Fibroblast of villous mesenchyme (primary cell): ENCODE measurements at regions not wholly inside any gene's neighbourhood (a gene's known extent, or its start where the extent isn't known, plus 50 kb on each side); places are given as distances from the start of the nearest gene placed in this dataset.

Experiments
- DNase-seq: peaks from one replicate; pipeline ENCODE4 v3.0.0-alpha.2; 2010; ENCODE audit warnings: low read depth
- H3K4me3 ChIP-seq: 2 replicates; pipeline ENCODE4 v1.5.1; 2011; ENCODE audit warnings: low read depth, mild to moderate bottlenecking, low read length
- TF ChIP-seq, protein P1 (sequence below): IDR thresholded peaks from 2 replicates; pipeline ENCODE4 v1.5.1; 2012; ENCODE audit warnings: low read depth, mild to moderate bottlenecking, low read length; ENCODE audit not compliant: insufficient read depth

GRCh38 chr15:47484997-47485396 lies 232.3 kb upstream of the SEMA6D start:
- TF ChIP-seq, protein P1, sequence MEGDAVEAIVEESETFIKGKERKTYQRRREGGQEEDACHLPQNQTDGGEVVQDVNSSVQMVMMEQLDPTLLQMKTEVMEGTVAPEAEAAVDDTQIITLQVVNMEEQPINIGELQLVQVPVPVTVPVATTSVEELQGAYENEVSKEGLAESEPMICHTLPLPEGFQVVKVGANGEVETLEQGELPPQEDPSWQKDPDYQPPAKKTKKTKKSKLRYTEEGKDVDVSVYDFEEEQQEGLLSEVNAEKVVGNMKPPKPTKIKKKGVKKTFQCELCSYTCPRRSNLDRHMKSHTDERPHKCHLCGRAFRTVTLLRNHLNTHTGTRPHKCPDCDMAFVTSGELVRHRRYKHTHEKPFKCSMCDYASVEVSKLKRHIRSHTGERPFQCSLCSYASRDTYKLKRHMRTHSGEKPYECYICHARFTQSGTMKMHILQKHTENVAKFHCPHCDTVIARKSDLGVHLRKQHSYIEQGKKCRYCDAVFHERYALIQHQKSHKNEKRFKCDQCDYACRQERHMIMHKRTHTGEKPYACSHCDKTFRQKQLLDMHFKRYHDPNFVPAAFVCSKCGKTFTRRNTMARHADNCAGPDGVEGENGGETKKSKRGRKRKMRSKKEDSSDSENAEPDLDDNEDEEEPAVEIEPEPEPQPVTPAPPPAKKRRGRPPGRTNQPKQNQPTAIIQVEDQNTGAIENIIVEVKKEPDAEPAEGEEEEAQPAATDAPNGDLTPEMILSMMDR: no peak
- no peak for DNase-seq
- no peak overlapping the region for H3K4me3 ChIP-seq

DNA sequence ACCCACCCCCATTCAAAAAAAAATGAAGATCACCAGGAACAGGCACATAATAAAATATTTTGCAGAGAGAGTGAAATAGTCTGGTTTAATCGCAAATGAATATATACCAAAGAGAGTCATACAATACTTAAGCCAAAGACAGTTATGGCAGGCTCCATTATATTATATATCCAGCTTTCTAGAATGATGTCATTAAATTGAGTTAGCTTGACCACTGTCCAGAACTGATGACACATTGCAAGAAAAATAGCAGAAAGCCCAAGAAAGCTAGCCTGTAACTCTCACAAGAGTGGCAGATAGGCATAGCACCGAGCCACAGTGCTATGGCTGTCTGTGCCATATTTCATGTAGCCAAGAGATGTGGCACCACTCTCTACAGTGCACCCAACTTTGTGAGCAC lies 231.9 kb upstream of the SEMA6D start:
- H3K4me3 ChIP-seq: no peak overlapping the region
- TF ChIP-seq, protein P1: no peak
- DNase-seq: no peak

- DNase-seq: no peak
- no peak overlapping the region for H3K4me3 ChIP-seq
- TF ChIP-seq, protein P1: no peak
These were observed 231.3 kb upstream of the SEMA6D start for GRCh38 chr15:47486040-47486439.

GRCh38 chr15:47492195-47492594 lies 225.1 kb upstream of the SEMA6D start:
- TF ChIP-seq, protein P1: no peak
- DNase-seq: no peak
- H3K4me3 ChIP-seq: no peak overlapping the region

- no peak overlapping the region for H3K4me3 ChIP-seq
- TF ChIP-seq, protein P1: no peak
- DNase-seq: no peak
These were observed 223.7 kb upstream of the SEMA6D start for GRCh38 chr15:47493357-47494247.

DNA sequence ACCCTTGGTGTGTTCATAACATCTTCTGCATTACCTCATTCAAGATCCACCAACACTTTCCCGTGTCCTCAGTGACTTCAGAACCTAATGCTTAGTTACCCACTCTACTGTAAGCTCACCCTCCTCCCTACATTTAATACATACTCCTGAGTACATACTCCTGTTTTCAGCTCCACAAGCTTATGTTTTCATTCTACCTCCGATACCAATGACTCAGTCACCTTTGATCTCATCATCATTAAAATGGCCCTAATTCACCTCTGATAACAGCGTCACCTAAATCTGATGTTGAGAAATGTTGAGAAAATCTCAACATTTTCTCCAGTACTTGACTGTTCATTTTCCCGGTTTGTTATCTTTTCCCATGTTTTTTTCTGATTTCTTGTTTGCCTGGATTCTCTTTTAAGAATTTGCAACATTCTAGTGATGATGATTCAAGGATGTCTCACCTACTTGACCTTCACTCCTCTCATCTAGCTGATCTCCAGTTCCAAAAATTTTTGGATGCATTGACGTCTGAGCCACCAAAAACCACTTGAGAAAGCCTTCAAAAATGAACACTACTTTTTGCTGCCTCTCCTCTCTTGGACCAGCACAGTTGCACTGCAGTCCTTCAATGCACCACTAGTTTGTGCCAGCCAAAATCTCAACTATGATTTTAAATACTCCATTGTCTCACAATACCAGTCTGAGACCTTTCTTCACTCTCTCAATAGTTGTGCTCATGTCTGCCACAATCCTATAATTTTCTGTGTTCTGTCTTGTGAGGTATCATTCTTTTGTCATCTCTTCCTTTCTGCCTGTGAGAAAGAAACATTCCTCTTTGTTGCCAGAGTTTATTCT lies 220.7 kb upstream of the SEMA6D start:
- TF ChIP-seq, protein P1: peak; percentile 20
- DNase-seq: no peak
- no peak overlapping the region for H3K4me3 ChIP-seq
